ENCODE measurements at regions not wholly inside any gene's neighbourhood (a gene's known extent, or its start where the extent isn't known, plus 50 kb on each side); places are given as distances from the start of the nearest gene placed in this dataset.

DNA sequence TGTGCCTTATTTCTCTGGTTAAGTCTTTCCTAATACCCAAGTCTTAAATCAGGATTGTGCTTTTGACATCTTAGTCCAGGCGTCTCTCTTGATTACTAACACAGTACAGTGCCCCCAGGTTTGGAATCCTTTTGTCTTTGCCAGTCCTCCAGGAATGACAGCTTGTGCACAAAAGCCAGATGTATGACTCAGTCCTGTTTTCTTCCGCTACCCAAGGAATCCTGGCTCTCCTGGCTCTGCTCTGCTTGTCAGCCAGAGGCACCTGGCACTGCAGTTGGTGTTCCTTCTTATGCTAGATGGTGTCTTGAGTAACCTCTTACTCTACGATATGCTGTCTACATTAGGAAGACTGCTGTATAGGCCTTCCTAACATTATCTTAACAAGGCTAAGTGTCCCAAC is 728.2 kb upstream of the NECTIN3 start:
- 54% methylated on average over 3 of the region's 3 CpGs for WGBS (ENCODE audit: insufficient coverage, insufficient replicate concordance, low lambda C conversion rate, missing lambda C conversion rate)
- POLR2A ChIA-PET: no interaction called here

More for the DNA sequence above, 728.2 kb upstream of the NECTIN3 start:
- ChIA-PET RAD21 (ENCODE audit: unreplicated experiment) (no interaction called here), CTCF (no interaction called here), SMC1A (ENCODE audit: uncharacterized antibody, unreplicated experiment) (no interaction called here)
- Histone ChIP-seq H3K4me2 (ENCODE audit: control insufficient read depth, insufficient read depth) (no peak overlapping the region), H3K9me3 (replicated peaks; ENCODE audit: control insufficient read depth, insufficient read depth, low read length) (no peaks in the 10 kb centered on the region), H3K9ac (ENCODE audit: control insufficient read depth, insufficient read depth, low read length) (no peak overlapping the region), H3K4me1 (ENCODE audit: control insufficient read depth, insufficient read depth, low read length) (no peaks in the 10 kb centered on the region), H3K4me3 (no peak overlapping the region), H3K27me3 (replicated peaks in 1 of 2; ENCODE audit: control insufficient read depth in 2 of 2, insufficient read depth in 2 of 2, low read length in 1 of 2) (no peaks in the 10 kb centered on the region), H2AFZ (ENCODE audit: control insufficient read depth, low read depth, low read length) (no peak overlapping the region), H4K20me1 (ENCODE audit: control insufficient read depth, insufficient read depth) (no peaks in the 10 kb centered on the region), H3K27ac (ENCODE audit: control insufficient read depth, insufficient read depth) (no peak overlapping the region), H3K36me3 (ENCODE audit: control insufficient read depth in 2 of 2, insufficient read depth in 2 of 2, low read length in 1 of 2) (no peaks in the 10 kb centered on the region), H3K79me2 (ENCODE audit: control insufficient read depth, insufficient read depth, low read length) (no peaks in the 10 kb centered on the region)
- ATAC-seq: no peak
- intact Hi-C loops (cut with micrococcal nuclease; ENCODE audit: unreplicated experiment) (no loop called here), in situ Hi-C loops (cut with MboI) (no loop called here)
- FAIRE-seq: no peak
- no peak for DNase-seq (ENCODE audit: low read depth, low spot score)
- no TSS peak for BruUV-seq (replicated peaks)
- TF ChIP-seq ZBED1 (IDR thresholded peaks at IDR 0.05; ENCODE audit: borderline replicate concordance): no peak
- TF ChIP-seq, protein P1, sequence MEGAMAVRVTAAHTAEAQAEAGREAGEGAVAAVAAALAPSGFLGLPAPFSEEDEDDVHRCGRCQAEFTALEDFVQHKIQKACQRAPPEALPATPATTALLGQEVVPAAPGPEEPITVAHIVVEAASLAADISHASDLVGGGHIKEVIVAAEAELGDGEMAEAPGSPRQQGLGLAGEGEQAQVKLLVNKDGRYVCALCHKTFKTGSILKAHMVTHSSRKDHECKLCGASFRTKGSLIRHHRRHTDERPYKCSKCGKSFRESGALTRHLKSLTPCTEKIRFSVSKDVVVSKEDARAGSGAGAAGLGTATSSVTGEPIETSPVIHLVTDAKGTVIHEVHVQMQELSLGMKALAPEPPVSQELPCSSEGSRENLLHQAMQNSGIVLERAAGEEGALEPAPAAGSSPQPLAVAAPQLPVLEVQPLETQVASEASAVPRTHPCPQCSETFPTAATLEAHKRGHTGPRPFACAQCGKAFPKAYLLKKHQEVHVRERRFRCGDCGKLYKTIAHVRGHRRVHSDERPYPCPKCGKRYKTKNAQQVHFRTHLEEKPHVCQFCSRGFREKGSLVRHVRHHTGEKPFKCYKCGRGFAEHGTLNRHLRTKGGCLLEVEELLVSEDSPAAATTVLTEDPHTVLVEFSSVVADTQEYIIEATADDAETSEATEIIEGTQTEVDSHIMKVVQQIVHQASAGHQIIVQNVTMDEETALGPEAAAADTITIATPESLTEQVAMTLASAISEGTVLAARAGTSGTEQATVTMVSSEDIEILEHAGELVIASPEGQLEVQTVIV (IDR thresholded peaks at IDR 0.05; ENCODE audit: borderline replicate concordance, partially characterized antibody): no peak
- no peak for TF ChIP-seq WRNIP1 (IDR thresholded peaks at IDR 0.05; ENCODE audit: borderline replicate concordance, low read depth, low read length)
- TF ChIP-seq TCF12 (IDR thresholded peaks at IDR 0.05; ENCODE audit: low read depth, low read length): no peak
- TF ChIP-seq EP300 (IDR thresholded peaks at IDR 0.05; ENCODE audit: borderline replicate concordance in 1 of 2, control insufficient read depth in 1 of 2, low read depth in 2 of 2, low read length in 2 of 2): no peak
- TF ChIP-seq RFX5 (IDR thresholded peaks at IDR 0.05; ENCODE audit: low read depth, low read length): no peak
- TF ChIP-seq SMC3 (IDR thresholded peaks at IDR 0.05; ENCODE audit: borderline replicate concordance, low read length): no peak
- TF ChIP-seq, protein P2, sequence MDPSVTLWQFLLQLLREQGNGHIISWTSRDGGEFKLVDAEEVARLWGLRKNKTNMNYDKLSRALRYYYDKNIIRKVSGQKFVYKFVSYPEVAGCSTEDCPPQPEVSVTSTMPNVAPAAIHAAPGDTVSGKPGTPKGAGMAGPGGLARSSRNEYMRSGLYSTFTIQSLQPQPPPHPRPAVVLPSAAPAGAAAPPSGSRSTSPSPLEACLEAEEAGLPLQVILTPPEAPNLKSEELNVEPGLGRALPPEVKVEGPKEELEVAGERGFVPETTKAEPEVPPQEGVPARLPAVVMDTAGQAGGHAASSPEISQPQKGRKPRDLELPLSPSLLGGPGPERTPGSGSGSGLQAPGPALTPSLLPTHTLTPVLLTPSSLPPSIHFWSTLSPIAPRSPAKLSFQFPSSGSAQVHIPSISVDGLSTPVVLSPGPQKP (IDR thresholded peaks at IDR 0.05; ENCODE audit: low read depth, low read length): no peak
- no peak for TF ChIP-seq NR2C2 (IDR thresholded peaks at IDR 0.05; ENCODE audit: borderline replicate concordance, control insufficient read depth, insufficient read length, low read depth)
- TF ChIP-seq SUPT20H (IDR thresholded peaks at IDR 0.05; ENCODE audit: borderline replicate concordance, control insufficient read depth, low read depth, low read length): no peak
- TF ChIP-seq CREB1 (IDR thresholded peaks at IDR 0.05; ENCODE audit: low read depth): no peak
- no peak for TF ChIP-seq PAX8 (IDR thresholded peaks at IDR 0.05)
- TF ChIP-seq RCOR1 (conservative IDR thresholded peaks at IDR 0.05; ENCODE audit: low read depth, low read length): no peak
- no peak for TF ChIP-seq KDM1A (IDR thresholded peaks at IDR 0.05; ENCODE audit: borderline replicate concordance)
- no peak for TF ChIP-seq RUNX3 (IDR thresholded peaks at IDR 0.05; ENCODE audit: low read length)
- TF ChIP-seq EZH2 (IDR thresholded peaks at IDR 0.05; ENCODE audit: borderline replicate concordance, control insufficient read depth, low read depth, low read length): no peak
- no peak for TF ChIP-seq RELA (IDR thresholded peaks at IDR 0.05; ENCODE audit: borderline replicate concordance, partially characterized antibody)
- no peak for TF ChIP-seq CREM (IDR thresholded peaks at IDR 0.05; ENCODE audit: low read depth)
- TF ChIP-seq, protein P3, sequence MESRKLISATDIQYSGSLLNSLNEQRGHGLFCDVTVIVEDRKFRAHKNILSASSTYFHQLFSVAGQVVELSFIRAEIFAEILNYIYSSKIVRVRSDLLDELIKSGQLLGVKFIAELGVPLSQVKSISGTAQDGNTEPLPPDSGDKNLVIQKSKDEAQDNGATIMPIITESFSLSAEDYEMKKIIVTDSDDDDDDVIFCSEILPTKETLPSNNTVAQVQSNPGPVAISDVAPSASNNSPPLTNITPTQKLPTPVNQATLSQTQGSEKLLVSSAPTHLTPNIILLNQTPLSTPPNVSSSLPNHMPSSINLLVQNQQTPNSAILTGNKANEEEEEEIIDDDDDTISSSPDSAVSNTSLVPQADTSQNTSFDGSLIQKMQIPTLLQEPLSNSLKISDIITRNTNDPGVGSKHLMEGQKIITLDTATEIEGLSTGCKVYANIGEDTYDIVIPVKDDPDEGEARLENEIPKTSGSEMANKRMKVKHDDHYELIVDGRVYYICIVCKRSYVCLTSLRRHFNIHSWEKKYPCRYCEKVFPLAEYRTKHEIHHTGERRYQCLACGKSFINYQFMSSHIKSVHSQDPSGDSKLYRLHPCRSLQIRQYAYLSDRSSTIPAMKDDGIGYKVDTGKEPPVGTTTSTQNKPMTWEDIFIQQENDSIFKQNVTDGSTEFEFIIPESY (IDR thresholded peaks at IDR 0.05): no peak
- no peak for TF ChIP-seq RBBP5 (conservative IDR thresholded peaks at IDR 0.05)

Data from GM12878 (cell line).